HG02588 (cell line): ENCODE measurements at regions not wholly inside any gene's neighbourhood (a gene's known extent, or its start where the extent isn't known, plus 50 kb on each side); places are given as distances from the start of the nearest gene placed in this dataset.
"Not testable (repeated sequence)": the region's sequence is repeated elsewhere in the genome, so short reads cannot be mapped to it uniquely, and the experiment has no call there.

Source experiments
- ATAC-seq: cut with Tn5 transposase; IDR thresholded peaks from one replicate; pipeline ENCODE4 v1.9.1; 2021; ENCODE audit warnings: mild to moderate bottlenecking, moderate library complexity; ENCODE audit not compliant: unreplicated experiment

- ATAC-seq, result no peak
Observed at GRCh38 chr2:8586457-8587051, 95.3 kb upstream of the ID2 start.

GRCh38 chr2:8587251-8587791, 94.5 kb upstream of the ID2 start:
- no peak for ATAC-seq

- no peak for ATAC-seq
Observed at GRCh38 chr2:8587920-8588830, 93.7 kb upstream of the ID2 start.

GRCh38 chr2:8588831-8589191, 93.0 kb upstream of the ID2 start:
- ATAC-seq, result no peak

GRCh38 chr2:8589721-8590120, 92.1 kb upstream of the ID2 start:
- no peak for ATAC-seq

- ATAC-seq, result no peak
Observed at GRCh38 chr2:8590938-8591337, 90.9 kb upstream of the ID2 start.

GRCh38 chr2:8592736-8593135, 89.1 kb upstream of the ID2 start:
- no peak for ATAC-seq

GRCh38 chr2:8593243-8593642, 88.6 kb upstream of the ID2 start:
- ATAC-seq, result no peak

GRCh38 chr2:8594731-8595427, 87.0 kb upstream of the ID2 start:
- no peak for ATAC-seq

GRCh38 chr2:8595428-8595805, 86.4 kb upstream of the ID2 start:
- no peak for ATAC-seq

GRCh38 chr2:8595811-8596600, 85.8 kb upstream of the ID2 start:
- ATAC-seq, result no peak

- no peak for ATAC-seq
Observed at GRCh38 chr2:8597094-8597493, 84.8 kb upstream of the ID2 start.

- ATAC-seq, result no peak
Observed at GRCh38 chr2:8597559-8598225, 84.2 kb upstream of the ID2 start.

GRCh38 chr2:8598295-8599165, 83.3 kb upstream of the ID2 start:
- no peak for ATAC-seq

GRCh38 chr2:8599421-8600242, 82.2 kb upstream of the ID2 start:
- ATAC-seq, result no peak

GRCh38 chr2:8600456-8600855, 81.4 kb upstream of the ID2 start:
- no peak for ATAC-seq

GRCh38 chr2:8602809-8603208, 79.0 kb upstream of the ID2 start:
- ATAC-seq, result peak; percentile 38

GRCh38 chr2:8603356-8603755, 78.5 kb upstream of the ID2 start:
- not testable (repeated sequence) for ATAC-seq

- ATAC-seq, result no peak
Observed at GRCh38 chr2:8604262-8604661, 77.6 kb upstream of the ID2 start.
